ENCODE measurements at regions not wholly inside any gene's neighbourhood (a gene's known extent, or its start where the extent isn't known, plus 50 kb on each side); places are given as distances from the start of the nearest gene placed in this dataset.

DNA sequence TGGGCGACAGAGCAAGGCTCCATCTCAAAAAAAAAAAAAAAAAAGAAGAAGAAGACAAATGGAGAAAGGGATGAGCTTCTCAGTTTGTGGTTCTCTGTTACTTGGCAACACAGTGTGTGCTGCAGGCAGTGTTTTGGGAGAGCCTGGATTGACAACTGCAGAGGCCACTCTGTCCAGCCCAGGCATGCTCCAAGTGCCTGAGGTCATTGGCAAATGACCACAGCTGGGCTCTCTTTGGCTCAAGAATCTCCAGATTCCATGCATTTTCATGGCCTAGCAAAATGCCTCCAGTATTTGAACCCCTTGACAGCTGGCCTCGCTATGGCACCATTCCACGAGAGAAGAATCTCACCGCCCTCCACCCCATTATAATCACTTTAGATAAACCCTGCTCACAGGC is 126.2 kb downstream of the ANKRD60 start:
- TF ChIP-seq POLR2AphosphoS5 (IDR thresholded peaks at IDR 0.05; ENCODE audit: low read depth, low read length) (no peak), FOXP2 (optimal IDR thresholded peaks at IDR 0.05; ENCODE audit: borderline replicate concordance, extremely low read depth, extremely low read length, insufficient read depth) (no peak), SIN3A (IDR thresholded peaks at IDR 0.05; ENCODE audit: borderline replicate concordance, insufficient read depth, low read length) (no peak), TAF1 (IDR thresholded peaks at IDR 0.05; ENCODE audit: borderline replicate concordance, insufficient read depth, low read length) (no peak)
- TF ChIP-seq, protein P1, sequence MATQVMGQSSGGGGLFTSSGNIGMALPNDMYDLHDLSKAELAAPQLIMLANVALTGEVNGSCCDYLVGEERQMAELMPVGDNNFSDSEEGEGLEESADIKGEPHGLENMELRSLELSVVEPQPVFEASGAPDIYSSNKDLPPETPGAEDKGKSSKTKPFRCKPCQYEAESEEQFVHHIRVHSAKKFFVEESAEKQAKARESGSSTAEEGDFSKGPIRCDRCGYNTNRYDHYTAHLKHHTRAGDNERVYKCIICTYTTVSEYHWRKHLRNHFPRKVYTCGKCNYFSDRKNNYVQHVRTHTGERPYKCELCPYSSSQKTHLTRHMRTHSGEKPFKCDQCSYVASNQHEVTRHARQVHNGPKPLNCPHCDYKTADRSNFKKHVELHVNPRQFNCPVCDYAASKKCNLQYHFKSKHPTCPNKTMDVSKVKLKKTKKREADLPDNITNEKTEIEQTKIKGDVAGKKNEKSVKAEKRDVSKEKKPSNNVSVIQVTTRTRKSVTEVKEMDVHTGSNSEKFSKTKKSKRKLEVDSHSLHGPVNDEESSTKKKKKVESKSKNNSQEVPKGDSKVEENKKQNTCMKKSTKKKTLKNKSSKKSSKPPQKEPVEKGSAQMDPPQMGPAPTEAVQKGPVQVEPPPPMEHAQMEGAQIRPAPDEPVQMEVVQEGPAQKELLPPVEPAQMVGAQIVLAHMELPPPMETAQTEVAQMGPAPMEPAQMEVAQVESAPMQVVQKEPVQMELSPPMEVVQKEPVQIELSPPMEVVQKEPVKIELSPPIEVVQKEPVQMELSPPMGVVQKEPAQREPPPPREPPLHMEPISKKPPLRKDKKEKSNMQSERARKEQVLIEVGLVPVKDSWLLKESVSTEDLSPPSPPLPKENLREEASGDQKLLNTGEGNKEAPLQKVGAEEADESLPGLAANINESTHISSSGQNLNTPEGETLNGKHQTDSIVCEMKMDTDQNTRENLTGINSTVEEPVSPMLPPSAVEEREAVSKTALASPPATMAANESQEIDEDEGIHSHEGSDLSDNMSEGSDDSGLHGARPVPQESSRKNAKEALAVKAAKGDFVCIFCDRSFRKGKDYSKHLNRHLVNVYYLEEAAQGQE (IDR thresholded peaks at IDR 0.05; ENCODE audit: insufficient read depth in 1 of 2, low read depth in 2 of 2, low read length in 2 of 2) = no peak

DNA sequence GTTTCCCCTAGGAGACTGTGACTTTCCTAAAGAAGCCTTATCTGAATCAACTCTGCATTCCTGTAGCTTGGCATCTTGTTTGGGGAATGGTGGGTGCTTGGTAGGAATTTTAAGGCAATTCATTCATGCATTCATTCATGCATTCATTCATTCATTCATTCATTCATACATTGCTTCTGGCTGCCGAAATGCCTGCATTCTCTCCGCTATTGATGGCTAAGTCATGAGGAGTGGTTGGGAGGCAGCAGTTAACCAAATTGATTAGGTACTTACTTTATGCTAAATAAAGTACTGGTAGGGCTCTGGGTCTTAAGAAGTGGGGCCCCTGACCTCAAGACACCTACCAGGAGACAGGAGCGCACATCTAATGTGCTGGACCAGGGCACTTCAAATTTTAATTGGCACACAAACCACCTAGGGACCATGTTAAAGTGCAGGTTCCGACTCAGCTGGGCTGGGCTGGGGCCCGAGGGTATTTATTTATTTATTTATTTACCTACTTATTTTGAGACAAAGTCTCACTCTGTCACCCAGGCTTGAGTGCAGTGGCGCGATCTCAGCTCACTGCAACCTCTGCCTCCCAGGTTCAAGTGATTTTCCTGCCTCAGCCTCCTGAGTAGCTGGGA is 127.6 kb downstream of the ANKRD60 start:
- TF ChIP-seq, protein P1 (IDR thresholded peaks at IDR 0.05; ENCODE audit: insufficient read depth in 1 of 2, low read depth in 2 of 2, low read length in 2 of 2) = no peak
- TF ChIP-seq TAF1 (IDR thresholded peaks at IDR 0.05; ENCODE audit: borderline replicate concordance, insufficient read depth, low read length) (no peak), FOXP2 (optimal IDR thresholded peaks at IDR 0.05; ENCODE audit: borderline replicate concordance, extremely low read depth, extremely low read length, insufficient read depth) (no peak), SIN3A (IDR thresholded peaks at IDR 0.05; ENCODE audit: borderline replicate concordance, insufficient read depth, low read length) (no peak), POLR2AphosphoS5 (IDR thresholded peaks at IDR 0.05; ENCODE audit: low read depth, low read length) (no peak)

DNA sequence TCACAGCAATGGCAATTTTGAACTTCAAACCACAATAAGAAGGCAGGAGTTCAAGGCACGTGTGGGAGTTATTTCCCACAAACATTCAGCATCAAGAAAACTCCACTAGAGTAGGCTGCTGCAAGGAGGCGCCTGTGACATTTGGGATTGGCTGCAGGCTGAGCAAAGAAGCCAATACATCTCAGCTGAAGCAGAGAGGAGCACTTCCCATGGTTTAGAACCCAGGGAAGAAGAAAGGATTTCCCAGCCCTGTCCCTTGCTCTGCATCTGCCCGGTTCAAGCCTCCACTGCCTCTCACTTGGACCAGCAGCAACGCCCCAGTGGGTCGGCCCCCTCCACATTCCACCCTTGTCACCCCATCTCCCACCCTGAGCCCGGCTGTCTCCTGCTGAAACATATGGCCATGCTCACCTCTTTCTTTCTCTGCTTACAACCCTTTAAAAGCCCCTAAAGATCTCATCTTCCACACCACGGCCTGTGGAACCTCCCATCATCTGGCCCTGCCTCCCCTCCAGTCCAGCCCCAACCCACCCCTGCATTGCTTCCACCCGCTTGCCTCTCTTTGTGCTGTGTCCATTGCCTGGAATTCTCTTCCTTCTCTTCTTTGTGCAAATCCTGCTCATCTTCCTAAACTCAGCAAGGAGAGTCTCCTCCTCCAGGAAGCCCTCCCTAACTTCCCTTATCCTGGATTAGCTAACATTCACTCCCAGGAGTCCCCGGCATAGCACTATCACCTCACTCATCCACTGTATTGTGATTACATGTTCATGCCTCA is 128.3 kb downstream of the ANKRD60 start:
- no peak for TF ChIP-seq POLR2AphosphoS5 (IDR thresholded peaks at IDR 0.05; ENCODE audit: low read depth, low read length)
- no peak for TF ChIP-seq TAF1 (IDR thresholded peaks at IDR 0.05; ENCODE audit: borderline replicate concordance, insufficient read depth, low read length)
- TF ChIP-seq SIN3A (IDR thresholded peaks at IDR 0.05; ENCODE audit: borderline replicate concordance, insufficient read depth, low read length) = no peak

DNA sequence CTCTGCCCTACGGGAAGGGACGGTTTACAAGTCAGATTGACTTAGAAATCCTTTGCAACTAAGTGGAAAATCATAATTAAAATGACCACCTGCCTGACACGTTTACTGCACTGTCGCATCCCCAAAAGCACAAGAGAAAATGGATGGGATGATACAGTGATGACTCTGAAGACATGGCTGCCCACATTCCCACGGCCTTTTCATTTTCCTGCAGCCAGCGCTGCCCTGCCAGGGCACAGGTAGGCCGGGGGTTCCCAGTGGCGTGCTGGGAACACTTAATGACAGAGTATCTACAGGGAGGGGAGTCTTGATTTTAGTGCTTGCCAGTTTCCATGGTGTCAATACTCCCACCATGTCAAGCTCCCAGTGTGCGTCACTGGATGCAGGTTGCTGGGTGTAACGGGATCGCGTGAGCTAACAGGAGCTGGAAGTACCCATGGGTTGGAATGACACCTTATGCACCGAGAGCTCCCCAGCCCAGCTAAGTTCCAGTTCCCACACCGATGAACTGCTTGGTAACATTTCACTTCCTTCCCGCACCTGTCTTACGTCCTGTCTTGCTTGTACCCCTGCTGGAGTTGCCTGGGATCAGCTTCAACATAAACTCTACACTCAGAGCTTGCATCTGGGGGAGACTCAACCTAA is 129.0 kb downstream of the ANKRD60 start:
- TF ChIP-seq, protein P1 (IDR thresholded peaks at IDR 0.05; ENCODE audit: insufficient read depth in 1 of 2, low read depth in 2 of 2, low read length in 2 of 2) = no peak
- no peak for TF ChIP-seq FOXP2 (optimal IDR thresholded peaks at IDR 0.05; ENCODE audit: borderline replicate concordance, extremely low read depth, extremely low read length, insufficient read depth)
- TF ChIP-seq TAF1 (IDR thresholded peaks at IDR 0.05; ENCODE audit: borderline replicate concordance, insufficient read depth, low read length) = no peak
- no peak for TF ChIP-seq SIN3A (IDR thresholded peaks at IDR 0.05; ENCODE audit: borderline replicate concordance, insufficient read depth, low read length)
- TF ChIP-seq POLR2AphosphoS5 (IDR thresholded peaks at IDR 0.05; ENCODE audit: low read depth, low read length) = no peak

DNA sequence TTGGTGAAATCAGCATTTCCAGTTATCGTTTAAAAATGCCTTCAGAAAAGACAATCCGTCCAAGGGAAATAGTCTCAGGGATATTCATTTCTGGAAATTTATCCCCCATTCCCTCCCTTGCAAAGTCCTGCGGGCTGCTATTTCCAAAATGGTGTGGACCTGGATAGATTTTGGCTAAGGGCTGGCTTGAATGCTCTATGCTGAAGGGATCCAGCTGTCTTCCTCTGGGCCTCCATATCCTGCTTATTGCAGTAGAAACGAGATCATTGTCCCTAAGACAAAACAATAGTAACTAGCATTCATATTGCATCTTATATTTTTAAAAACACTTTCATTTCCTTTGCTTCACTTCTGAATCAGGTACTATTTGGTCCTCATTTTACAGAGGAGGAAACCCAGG is 129.9 kb downstream of the ANKRD60 start:
- TF ChIP-seq FOXP2 (optimal IDR thresholded peaks at IDR 0.05; ENCODE audit: borderline replicate concordance, extremely low read depth, extremely low read length, insufficient read depth) (no peak), TAF1 (IDR thresholded peaks at IDR 0.05; ENCODE audit: borderline replicate concordance, insufficient read depth, low read length) (no peak), POLR2AphosphoS5 (IDR thresholded peaks at IDR 0.05; ENCODE audit: low read depth, low read length) (no peak), SIN3A (IDR thresholded peaks at IDR 0.05; ENCODE audit: borderline replicate concordance, insufficient read depth, low read length) (no peak)
- TF ChIP-seq, protein P1 (IDR thresholded peaks at IDR 0.05; ENCODE audit: insufficient read depth in 1 of 2, low read depth in 2 of 2, low read length in 2 of 2) = no peak
